T-cell (primary cell): ENCODE measurements at regions not wholly inside any gene's neighbourhood (a gene's known extent, or its start where the extent isn't known, plus 50 kb on each side); places are given as distances from the start of the nearest gene placed in this dataset.

Experiments
- ATAC-seq, 4 experiments: fragments of 200-7000 bp in 3 of 4; fragments of 150-1000 bp in 1 of 4; cut with Tn5 transposase; replicated peaks in 1 of 4; 1 replicate in 3 of 4; 2 replicates in 1 of 4; pipeline ENCODE4 v1.10.0; 2021; ENCODE audit warnings: moderate library complexity in 3 of 4, mild to moderate bottlenecking in 2 of 4, moderate number of reproducible peaks in 1 of 4
- CTCF ChIA-PET, 2 donors: fragments of 300-600 bp; sonication (Branson Sonifier 250); formaldehyde crosslinking; loops; one replicate each; lab custom pipeline; 2022; ENCODE audit warnings: antibody characterized with exemption in 2 of 2; lab: Charles Lee
- POLR2A ChIA-PET, 2 donors: fragments of 300-600 bp; sonication (Branson Sonifier 250); formaldehyde crosslinking; loops; one replicate each; lab custom pipeline; 2022; ENCODE audit warnings: antibody characterized with exemption in 2 of 2; lab: Charles Lee
- DNase-seq, 35 experiments: peaks; one replicate each; pipeline versions ENCODE4 v3.0.0 to v3.0.0-alpha.2; 2013 to 2023
- H3K27ac ChIP-seq: one replicate; pipeline ENCODE4 v1.5.1; 2013; ENCODE audit warnings: low read length
- H3K27me3 ChIP-seq, 2 experiments: replicated peaks in 1 of 2; 1 replicate in 1 of 2; 2 replicates in 1 of 2; pipeline versions ENCODE4 v1.6.1 to v1.7.0; 2013; ENCODE audit warnings: low read length in 1 of 2, mixed read lengths in 1 of 2; ENCODE audit not compliant: control insufficient read depth in 2 of 2, insufficient read depth in 2 of 2; ENCODE audit errors: extremely low read depth in 1 of 2
- H3K36me3 ChIP-seq, 2 donors: 1 replicate in 1 of 2; 2 replicates in 1 of 2; pipeline versions ENCODE4 v1.6.1 to v1.7.0; 2013; ENCODE audit warnings: low read length in 1 of 2; ENCODE audit not compliant: control insufficient read depth in 2 of 2, insufficient read depth in 1 of 2; ENCODE audit errors: extremely low read depth in 1 of 2
- H3K4me1 ChIP-seq, 2 experiments: 1 replicate in 1 of 2; 2 replicates in 1 of 2; pipeline versions ENCODE4 v1.6.1 to v1.7.0; 2013; ENCODE audit warnings: low read length in 2 of 2, mixed read lengths in 1 of 2; ENCODE audit not compliant: insufficient read depth in 2 of 2, control insufficient read depth in 1 of 2; ENCODE audit errors: extremely low read depth in 1 of 2
- H3K4me3 ChIP-seq, 2 donors: 1 replicate in 1 of 2; 2 replicates in 1 of 2; pipeline versions ENCODE4 v1.5.1 to v1.7.0; 2013; ENCODE audit warnings: mild to moderate bottlenecking in 2 of 2, low read length in 1 of 2, moderate library complexity in 1 of 2; ENCODE audit not compliant: control insufficient read depth in 1 of 2; ENCODE audit errors: extremely low read depth in 1 of 2
- H3K9me3 ChIP-seq: 2 replicates; pipeline ENCODE4 v1.7.0; 2013
- H3K27ac Mint-ChIP-seq, 2 donors: one replicate each; pipeline ENCODE4 v1.8.0; 2020 to 2021; ENCODE audit warnings: mild to moderate bottlenecking in 2 of 2, mixed read lengths in 2 of 2
- H3K27me3 Mint-ChIP-seq, 2 donors: one replicate each; pipeline ENCODE4 v1.8.0; 2021 to 2022; ENCODE audit warnings: mixed read lengths in 2 of 2
- H3K36me3 Mint-ChIP-seq: one replicate; pipeline ENCODE4 v1.8.0; 2021; ENCODE audit warnings: mixed read lengths
- H3K4me1 Mint-ChIP-seq, 3 donors: one replicate each; pipeline ENCODE4 v1.8.0; 2020 to 2022; ENCODE audit warnings: mixed read lengths in 3 of 3, mild to moderate bottlenecking in 1 of 3
- H3K4me3 Mint-ChIP-seq, 3 donors: one replicate each; pipeline ENCODE4 v1.8.0; 2020 to 2022; ENCODE audit warnings: mild to moderate bottlenecking in 3 of 3, mixed read lengths in 3 of 3, moderate library complexity in 3 of 3
- H3K9me3 Mint-ChIP-seq, 3 donors: one replicate each; pipeline ENCODE4 v1.8.0; 2020 to 2022; ENCODE audit warnings: mixed read lengths in 3 of 3
- WGBS: methylation state at CpG from one replicate; pipeline ENCODE4 v1.1.5; 2013; ENCODE audit warnings: missing lambda C conversion rate; ENCODE audit not compliant: insufficient coverage; 5-methylcytosine and 5-hydroxymethylcytosine counted together

- Histone ChIP-seq H3K27ac (peak overlapping the region; percentile 91), H3K27me3 (no peaks in the 10 kb centered on the region), H3K4me3 (no peak overlapping the region), H3K9me3 (no peaks in the 10 kb centered on the region), H3K36me3 (no peaks in the 10 kb centered on the region), H3K4me1 (peaks cover 18 to 39% of the 10 kb centered on the region in 2 experiments)
- H3K4me3 Mint-ChIP-seq, result peak overlapping the region in 2 of 3 donors; percentile 22 to 26
- H3K4me1 Mint-ChIP-seq, result peaks cover 52 to 58% (median 55%) of the 10 kb centered on the region in 3 donors
- 20% methylated on average over 1 of the region's 4 CpGs for WGBS
- H3K27me3 Mint-ChIP-seq, result no peaks in the 10 kb centered on the region
- DNase-seq (peak in 33 of 35 experiments; percentile 7 to 79 (median 31)), ATAC-seq (peak; percentile 81 to 88 (median 83))
- ChIA-PET CTCF (interaction anchor here (0.6 to 3.3 kb wide), 30 partner anchors 12 to 95 kb away, joined by 3 to 62 read pairs (median 6); no protein-coding TSS in a partner anchor), POLR2A (interaction anchor here (0.5 to 2.0 kb wide), 18 partner anchors 14 to 107 kb away, joined by 3 to 5 read pairs (median 3); partner anchors contain the start of gene ANTXR2 (in 1 of the 2))
- H3K36me3 Mint-ChIP-seq, result no peaks in the 10 kb centered on the region
- peak overlapping the region; percentile 93 to 98 for H3K27ac Mint-ChIP-seq
- no peaks in the 10 kb centered on the region for H3K9me3 Mint-ChIP-seq
Measured at GRCh38 chr4:80125252-80126177, 52.5 kb upstream of the ANTXR2 start.

GRCh38 chr4:80124246-80125211, 51.5 kb upstream of the ANTXR2 start:
- POLR2A ChIA-PET, result no interaction called here
- no peaks in the 10 kb centered on the region for H3K27me3 Mint-ChIP-seq
- H3K36me3 Mint-ChIP-seq, result no peaks in the 10 kb centered on the region
- H3K4me1 Mint-ChIP-seq, result peaks cover 49 to 50% (median 49%) of the 10 kb centered on the region in 3 donors
- WGBS, result no CpG with 5 or more reads among the region's 1 CpG
- Histone ChIP-seq H3K36me3 (no peaks in the 10 kb centered on the region), H3K4me3 (no peak overlapping the region), H3K27me3 (no peaks in the 10 kb centered on the region), H3K4me1 (peaks cover 18 to 39% of the 10 kb centered on the region in 2 experiments), H3K9me3 (no peaks in the 10 kb centered on the region), H3K27ac (peak overlapping the region; percentile 91)
- peak overlapping the region; percentile 93 to 98 for H3K27ac Mint-ChIP-seq
- ATAC-seq (no peak), DNase-seq (no peak)
- CTCF ChIA-PET, result interaction anchor here (0.6 to 3.3 kb wide), 19 partner anchors 13 to 1963 kb away, joined by 3 to 62 read pairs (median 8); no protein-coding TSS in a partner anchor
- no peaks in the 10 kb centered on the region for H3K9me3 Mint-ChIP-seq
- no peak overlapping the region for H3K4me3 Mint-ChIP-seq
